ENCODE measurements at regions not wholly inside any gene's neighbourhood (a gene's known extent, or its start where the extent isn't known, plus 50 kb on each side); places are given as distances from the start of the nearest gene placed in this dataset.

- Histone ChIP-seq H2AFZ (ENCODE audit: low read length) (no peak overlapping the region), H3K4me1 (ENCODE audit: insufficient read depth, low read length) (peaks cover 4% of the 10 kb centered on the region; the same call in 1 of the 2 replicates), H3K79me2 (ENCODE audit: insufficient read depth, low read length) (no peaks in the 10 kb centered on the region), H2BK12ac (ENCODE audit: insufficient read length, low read depth, low read length) (no peak overlapping the region), H4K20me1 (ENCODE audit: control insufficient read depth, insufficient read depth, insufficient read length) (no peaks in the 10 kb centered on the region), H3K4me2 (ENCODE audit: insufficient read depth, insufficient read length, low read length) (no peak overlapping the region), H2BK15ac (ENCODE audit: low read depth, low read length) (no peak overlapping the region), H2BK120ac (ENCODE audit: low read depth, low read length, poor library complexity, severe bottlenecking) (no peak overlapping the region), H3K18ac (ENCODE audit: insufficient read length, low read depth, low read length) (no peak overlapping the region), H2BK20ac (ENCODE audit: low read depth, low read length, poor library complexity, severe bottlenecking) (no peak overlapping the region), H3K79me1 (ENCODE audit: insufficient read depth, low read depth, low read length, poor library complexity, severe bottlenecking) (no peaks in the 10 kb centered on the region), H3K4ac (ENCODE audit: low read depth, low read length) (no peak overlapping the region), H3K14ac (ENCODE audit: insufficient read depth, low read length) (no peak overlapping the region), H3K9ac (ENCODE audit: extremely low read depth, insufficient read length, low read length) (no peak overlapping the region), H4K91ac (ENCODE audit: insufficient read length, low read depth, low read length) (no peak overlapping the region), H4K8ac (replicated peaks; ENCODE audit: insufficient read length, low read depth, low read length) (no peak overlapping the region), H4K5ac (ENCODE audit: insufficient read length, low read depth, low read length) (no peak overlapping the region), H3K27me3 (ENCODE audit: insufficient read depth, low read length) (no peaks in the 10 kb centered on the region), H3K9me3 (ENCODE audit: control insufficient read depth, low read depth, low read length) (no peaks in the 10 kb centered on the region), H3K23ac (ENCODE audit: insufficient read length, low read depth, low read length) (no peak overlapping the region), H2BK5ac (ENCODE audit: insufficient read length, low read length) (no peak overlapping the region), H3T11ph (ENCODE audit: low read length) (no peak overlapping the region), H2AK5ac (ENCODE audit: insufficient read length, low read length) (no peak overlapping the region), H3K56ac (ENCODE audit: insufficient read length, low read depth, low read length) (no peak overlapping the region), H3K23me2 (ENCODE audit: insufficient read length, low read depth, low read length, poor library complexity, severe bottlenecking) (no peaks in the 10 kb centered on the region), H3K27ac (ENCODE audit: insufficient read length, low read depth, low read length) (no peak overlapping the region)
- no peak for TF ChIP-seq CTCF (conservative IDR thresholded peaks at IDR 0.05)
- H3K9me3 Mint-ChIP-seq, result peaks cover 6 to 7% of the 10 kb centered on the region in 2 experiments
- peak overlapping the region in 1 of 3 experiments; percentile 21; a peak in 1 of 7 replicates for H3K27ac Mint-ChIP-seq
- DNase-seq, result no peak
- H3K4me1 Mint-ChIP-seq, result peaks cover 4 to 7% of the 10 kb centered on the region in 2 experiments
- H3K4me3 Mint-ChIP-seq, result no peak overlapping the region
- no peaks in the 10 kb centered on the region for H3K27me3 Mint-ChIP-seq (ENCODE audit: low read depth)
- peaks cover 2 to 7% (median 6%) of the 10 kb centered on the region in 3 experiments; a peak in 4 of 7 replicates for H3K36me3 Mint-ChIP-seq (ENCODE audit: insufficient read depth in 1 of 3, low read depth in 3 of 3)
- no CpG with 5 or more reads among the region's 12 CpGs for WGBS (ENCODE audit: extremely low coverage, insufficient read length, low lambda C conversion rate)
Observed at GRCh38 chr19:28542394-28543243, 670.3 kb downstream of the UQCRFS1 start.
